GM18907 (cell line): ENCODE measurements at regions not wholly inside any gene's neighbourhood (a gene's known extent, or its start where the extent isn't known, plus 50 kb on each side); places are given as distances from the start of the nearest gene placed in this dataset.

Source experiments
- ATAC-seq: cut with Tn5 transposase; IDR thresholded peaks from one replicate; pipeline ENCODE4 v1.9.1; 2021; ENCODE audit warnings: mild to moderate bottlenecking, moderate library complexity; ENCODE audit not compliant: unreplicated experiment

DNA sequence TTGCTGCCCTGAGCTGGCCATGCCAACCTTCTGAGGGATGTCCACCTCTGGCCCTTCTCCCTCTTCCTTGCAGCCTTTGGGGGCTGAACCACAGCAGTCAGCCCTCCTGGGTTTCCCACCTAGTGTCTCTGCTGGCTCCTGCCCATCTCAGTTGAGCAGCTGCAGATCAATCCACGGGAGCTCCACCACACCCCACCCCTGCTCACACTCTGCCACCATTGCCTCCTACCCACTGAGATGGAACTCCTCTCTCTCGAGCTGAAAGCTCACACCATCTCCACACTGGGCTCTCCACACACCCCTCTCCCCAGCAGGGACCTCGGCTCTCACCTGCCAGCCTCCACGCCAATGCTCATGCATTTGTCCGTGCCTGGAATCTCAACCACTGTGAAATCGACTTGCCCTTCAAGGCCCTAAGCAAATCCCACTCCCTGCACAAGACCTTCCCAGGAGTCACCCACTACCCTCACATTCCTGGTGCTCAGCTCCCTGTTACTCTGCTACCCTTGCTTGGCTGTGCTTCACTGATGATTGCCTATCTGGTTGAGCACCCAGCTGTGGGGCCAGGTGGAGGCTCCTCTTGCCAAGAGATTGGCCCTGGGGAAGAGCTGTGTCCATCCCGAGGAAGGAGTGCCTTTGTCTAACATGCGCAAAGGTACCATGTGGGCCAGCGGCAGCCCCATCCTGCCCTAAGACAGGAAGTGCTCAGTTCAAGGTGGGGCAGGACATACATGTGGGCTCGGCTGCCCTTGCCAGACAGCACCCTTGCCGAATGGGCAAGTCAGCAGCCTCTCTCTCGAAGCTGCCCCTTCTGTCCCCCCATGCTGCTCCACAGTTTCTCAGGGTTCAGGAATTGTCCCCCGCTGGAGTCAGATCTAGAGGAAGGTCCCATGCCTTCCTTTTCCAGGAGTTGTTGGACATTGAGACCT is 208.7 kb downstream of the CYP26B1 start:
- ATAC-seq, result no peak

DNA sequence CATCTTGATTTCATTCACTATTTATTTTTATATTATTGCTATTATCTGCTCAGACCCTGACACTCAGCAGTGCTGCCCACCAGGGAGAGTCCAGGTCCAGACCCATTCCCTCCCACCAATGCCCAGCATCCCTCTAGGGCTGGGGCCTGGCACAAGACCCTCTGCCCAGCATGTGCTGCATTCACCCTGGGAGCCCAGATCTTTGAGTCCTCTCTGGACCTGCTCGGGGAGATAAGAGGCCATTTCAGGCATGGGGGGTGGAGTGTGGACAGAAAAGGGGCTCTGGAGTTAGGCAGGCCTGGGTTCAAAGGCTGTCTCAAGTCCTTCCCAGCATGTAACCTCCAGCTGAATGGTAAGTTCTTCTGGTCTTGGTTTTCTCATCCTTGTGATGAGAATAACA is 209.6 kb downstream of the CYP26B1 start:
- no peak for ATAC-seq

DNA sequence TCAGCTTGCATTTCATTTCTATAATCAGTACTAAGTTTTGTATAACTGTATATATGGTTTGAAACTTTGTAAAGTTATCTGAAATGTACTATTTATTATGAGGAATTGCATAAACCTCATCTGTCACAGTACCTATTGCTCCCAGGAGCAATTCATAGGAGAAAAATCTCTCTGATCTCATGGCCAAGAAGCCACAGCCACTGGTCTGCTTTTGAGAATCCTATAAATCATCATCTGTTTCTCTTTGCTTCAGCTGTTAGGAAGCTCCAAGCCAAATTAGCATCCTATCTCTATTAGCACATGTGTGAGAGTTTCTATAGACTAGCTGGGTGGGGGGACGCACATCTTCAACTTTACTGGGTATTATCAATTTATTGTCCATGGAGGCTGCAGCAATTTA is 210.3 kb downstream of the CYP26B1 start:
- ATAC-seq, result no peak

DNA sequence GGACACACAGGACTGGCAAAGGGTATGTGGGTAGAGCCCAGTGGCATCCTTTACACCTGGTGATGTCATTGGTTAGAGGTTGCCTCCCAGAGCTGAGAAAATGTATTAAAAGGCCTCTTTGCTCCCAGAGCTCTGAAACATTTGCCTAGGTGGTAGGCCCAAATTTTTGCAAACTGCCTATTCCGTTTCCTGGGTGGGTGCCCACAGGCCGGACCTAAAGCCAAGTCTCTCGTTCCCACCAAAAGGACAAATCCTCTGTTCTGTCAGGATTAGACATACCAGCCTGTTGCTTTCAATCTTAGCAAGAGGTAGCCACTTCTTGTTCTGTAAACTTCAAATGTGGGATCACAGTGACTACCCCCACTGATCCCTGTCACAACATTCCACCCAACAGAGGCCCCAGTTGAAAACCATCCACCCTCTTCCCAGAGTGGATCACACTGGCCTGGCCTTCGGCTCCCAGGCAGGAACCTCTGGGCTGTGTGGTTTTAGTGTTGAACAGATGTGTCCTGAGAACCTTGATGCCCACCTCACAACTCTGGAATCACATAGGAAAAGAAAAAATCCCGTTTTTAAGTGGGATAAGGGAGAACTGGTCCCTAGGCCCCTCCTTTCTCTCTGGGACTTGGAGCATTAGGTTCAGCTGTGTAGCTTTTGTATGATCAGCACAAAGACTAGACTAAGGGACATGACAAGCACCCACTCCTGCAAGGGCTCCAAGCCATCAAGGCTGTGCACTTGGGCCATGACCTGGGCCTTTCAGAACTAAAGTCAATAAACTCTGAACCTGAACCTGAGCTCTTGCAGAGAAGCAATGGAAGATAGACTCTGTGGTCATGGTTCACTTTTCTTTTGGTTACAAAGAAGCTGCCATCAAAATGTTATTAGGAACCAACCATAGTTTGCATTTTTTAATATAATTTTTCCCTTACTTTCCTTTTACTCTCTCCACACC is 211.3 kb downstream of the CYP26B1 start:
- no peak for ATAC-seq

DNA sequence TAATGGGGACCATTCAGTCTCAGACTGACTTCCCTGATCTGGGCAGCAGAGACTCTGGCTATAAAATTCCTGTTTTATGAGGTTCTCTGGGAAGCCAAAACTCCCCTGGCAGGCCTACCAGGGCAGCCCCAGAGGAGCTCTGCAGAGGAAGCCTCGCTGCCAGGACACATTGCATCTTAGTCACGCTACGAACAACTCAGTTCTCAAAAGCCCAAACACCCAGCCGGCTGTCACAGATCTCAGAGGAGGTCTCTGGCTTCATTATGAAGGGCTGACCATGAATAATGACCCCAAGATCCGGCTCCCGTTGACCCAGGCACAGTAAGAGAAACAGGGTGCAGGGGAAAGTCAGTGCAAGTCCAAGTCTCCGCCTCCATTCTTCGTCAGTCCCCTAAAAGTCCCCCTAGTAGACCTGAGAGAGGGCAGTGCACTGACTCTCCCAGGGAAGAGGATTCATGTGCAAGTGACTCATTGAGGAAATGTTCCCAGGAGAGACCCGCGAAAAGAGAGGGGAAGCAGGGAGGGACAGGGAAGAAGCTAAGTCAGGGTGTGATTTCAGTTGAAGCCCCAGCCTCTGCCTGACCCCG is 212.3 kb downstream of the CYP26B1 start:
- no peak for ATAC-seq

DNA sequence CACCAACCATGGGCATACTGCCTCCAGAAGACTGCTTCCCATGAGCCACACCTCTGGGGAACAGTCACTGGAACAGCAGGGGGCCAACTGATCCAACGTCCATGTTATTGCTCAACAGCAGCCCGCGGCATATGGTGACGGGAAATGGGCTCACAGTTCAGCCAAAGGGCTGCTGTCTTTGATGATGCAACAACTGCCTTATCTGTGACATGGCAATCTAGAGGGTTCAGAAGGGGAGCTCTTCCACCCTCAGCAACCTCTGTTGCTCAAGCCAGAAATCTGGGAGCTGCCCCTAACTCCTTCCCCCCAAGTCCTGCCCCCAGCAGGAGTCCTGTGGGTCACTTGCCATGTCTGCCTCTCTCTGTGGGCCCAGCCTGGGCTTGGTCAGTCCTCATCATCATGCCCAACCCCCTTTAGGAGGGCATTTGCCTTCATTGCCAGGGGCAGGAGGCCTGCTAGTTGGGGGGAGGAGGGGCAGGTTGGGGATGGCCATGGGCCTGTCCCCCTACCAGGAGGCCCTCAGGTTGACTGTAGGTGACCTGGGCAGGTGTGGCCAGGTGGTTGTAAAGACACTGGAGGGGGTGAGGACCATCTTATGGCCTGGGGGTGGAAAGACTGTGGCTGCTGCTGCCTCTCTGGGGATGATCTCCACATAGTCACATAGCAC is 212.9 kb downstream of the CYP26B1 start:
- ATAC-seq, result no peak

DNA sequence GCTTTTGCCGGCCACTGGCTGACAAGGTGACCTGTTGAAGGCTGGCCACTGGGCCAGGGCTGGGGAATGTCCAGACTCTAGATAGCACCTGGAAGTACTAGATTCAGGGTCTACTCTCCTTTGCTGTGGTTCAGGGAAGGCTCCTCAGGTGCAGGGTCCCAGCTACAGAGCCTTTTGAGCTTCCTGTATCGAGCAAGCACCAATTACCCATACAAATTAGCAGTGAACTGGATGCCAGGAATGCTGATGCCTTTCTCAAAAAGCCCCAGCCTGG is 213.4 kb downstream of the CYP26B1 start:
- no peak for ATAC-seq

DNA sequence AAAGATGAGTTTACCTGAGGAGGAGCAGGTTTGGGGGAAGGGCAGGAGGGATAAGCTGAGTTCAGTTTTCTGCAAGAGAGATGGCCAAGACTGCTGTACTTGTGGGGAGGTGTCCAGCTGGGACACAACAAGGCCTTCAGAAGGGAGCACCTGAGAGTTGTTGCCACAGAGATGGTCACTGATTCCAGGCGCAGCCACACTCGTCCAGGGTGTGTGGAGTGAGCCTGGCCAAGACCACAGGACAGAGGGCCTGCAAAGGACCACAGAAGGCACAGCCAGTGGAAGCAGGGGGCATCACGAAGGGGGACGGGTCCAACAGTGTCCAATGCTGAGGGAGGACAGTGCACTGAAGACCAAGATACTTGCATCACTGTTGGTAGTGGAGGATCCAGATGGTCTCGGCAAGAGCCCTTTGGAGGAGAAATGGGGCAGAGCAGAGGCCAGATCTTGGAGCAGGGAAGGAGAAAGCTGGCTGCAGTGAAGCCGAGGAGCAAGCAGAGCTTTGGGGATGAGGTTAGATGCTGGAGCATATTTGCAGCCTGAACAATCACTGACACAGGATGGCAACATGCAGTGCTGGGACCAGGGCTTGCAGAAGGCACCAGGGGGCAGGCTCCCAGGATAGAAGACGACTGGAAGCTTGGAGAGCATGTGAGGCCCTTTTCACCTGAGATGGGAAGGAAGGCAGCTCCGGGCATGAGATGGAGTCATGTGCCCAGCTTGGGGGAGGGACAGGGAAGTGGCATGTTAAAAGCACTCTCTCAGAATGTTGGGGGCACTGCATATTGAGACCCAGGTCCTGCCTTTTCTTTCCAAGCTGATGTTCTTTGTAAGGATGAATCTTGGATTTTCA is 214.0 kb downstream of the CYP26B1 start:
- ATAC-seq, result no peak

DNA sequence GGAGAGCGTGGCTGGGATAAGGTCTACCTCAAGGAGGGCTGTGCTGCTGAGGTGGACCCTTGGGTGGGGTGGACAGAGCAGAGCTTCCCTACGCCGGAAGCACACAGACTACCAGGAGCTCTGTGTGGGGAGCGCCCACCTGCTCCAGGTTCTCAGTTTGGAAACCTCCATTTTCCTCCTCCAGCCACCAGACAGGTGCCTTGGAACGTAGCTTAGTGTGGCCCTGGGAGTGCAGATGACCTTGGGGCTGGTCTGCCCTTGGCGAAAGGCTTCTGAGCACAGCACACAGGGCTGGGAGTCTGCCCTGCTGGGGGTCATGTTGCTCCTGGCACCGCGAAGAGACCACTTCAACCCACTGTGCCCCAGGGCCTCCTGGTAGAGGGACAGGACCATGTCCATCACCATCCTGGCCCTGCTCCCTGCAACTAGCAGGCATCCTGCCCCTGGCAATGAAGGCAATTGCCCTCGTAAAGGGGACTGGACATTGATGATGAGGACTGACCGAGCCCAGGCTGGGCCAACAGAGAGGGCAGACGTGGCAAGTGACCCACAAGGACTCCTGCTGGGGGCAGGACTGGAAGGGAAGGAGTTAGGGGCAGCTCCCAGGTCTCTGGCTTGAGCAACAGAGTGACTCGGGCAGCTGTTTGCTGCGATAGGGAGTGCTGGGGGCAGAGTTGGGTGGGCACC is 214.7 kb downstream of the CYP26B1 start:
- no peak for ATAC-seq

DNA sequence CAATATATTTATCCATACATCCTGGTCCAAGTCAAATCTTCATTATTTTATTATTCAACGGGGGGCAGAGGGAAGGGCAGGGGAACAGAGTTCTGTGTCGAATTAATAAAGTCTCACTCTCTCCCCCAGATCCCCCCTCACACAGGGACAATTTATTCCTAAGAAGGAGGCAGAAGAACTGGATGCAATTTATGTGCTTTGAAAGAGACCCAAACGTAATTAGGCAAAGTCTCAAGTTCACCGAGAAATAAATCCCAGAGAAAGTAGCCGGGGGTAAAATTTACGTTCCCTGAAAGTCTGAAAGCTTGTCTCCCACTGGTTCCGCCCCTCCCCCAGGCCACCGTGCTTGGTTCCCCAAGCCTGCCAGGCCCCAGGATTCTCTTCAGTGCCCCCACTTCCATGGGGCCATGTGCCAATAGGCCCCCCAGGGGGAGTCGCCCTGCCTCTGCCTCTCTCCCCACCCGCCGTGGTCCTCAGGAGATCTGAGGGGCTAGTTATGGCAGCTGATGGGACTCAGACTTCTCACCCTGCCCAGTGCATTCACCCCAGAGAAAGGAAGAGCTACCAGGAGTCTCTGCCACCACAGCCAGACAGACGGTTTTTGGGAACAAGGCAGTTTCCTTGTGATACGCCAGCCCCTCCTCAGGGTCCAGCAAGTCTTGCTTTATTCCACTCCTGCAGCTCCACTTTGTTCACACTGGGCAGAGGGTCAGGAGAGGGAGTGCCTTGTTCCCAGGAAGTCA is 215.5 kb downstream of the CYP26B1 start:
- no peak for ATAC-seq

DNA sequence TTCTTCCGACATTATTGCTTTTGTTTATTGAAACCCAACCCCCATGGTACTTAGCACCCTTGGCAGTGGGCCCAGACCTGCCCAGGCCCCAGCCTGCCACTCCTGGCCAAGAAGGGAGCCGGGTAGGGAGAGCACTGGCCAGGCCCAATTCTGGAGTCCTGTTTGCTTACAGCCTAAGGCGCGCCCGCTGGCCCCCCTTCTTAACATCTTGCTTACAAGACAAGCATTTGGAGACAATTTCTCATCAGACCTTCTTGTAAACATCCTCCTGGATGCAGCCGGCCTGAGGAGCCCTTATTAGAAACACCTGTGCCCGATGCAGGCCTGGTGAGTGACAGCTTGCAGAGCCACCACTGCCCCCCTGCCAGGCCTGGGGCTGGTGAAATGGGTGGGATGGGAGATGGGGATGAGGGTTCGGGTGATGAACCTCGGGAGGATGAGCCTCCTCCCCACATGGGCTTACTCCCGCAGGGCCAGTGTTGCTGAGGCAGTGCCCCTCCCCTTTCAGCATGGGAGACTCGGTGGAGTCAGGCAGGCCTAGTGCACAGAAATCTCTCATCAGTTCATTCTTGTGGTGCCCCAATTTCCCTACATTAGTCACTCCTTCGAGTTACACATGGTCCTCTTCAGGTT is 217.5 kb downstream of the CYP26B1 start:
- no peak for ATAC-seq

DNA sequence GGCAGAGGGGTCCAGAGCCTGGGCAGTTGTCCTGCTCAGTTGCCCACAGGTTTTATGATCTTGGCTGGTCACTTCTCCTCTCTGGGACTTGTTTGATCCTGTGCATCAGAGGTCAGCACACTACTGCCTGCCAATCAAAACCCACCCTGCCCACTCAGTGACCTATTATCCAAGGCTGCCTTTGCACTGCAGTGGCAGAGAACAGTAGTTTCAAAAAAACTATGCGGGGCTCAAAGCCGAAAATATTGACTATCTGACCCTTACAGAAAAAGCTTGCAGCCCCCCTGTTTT is 218.2 kb downstream of the CYP26B1 start:
- no peak for ATAC-seq

DNA sequence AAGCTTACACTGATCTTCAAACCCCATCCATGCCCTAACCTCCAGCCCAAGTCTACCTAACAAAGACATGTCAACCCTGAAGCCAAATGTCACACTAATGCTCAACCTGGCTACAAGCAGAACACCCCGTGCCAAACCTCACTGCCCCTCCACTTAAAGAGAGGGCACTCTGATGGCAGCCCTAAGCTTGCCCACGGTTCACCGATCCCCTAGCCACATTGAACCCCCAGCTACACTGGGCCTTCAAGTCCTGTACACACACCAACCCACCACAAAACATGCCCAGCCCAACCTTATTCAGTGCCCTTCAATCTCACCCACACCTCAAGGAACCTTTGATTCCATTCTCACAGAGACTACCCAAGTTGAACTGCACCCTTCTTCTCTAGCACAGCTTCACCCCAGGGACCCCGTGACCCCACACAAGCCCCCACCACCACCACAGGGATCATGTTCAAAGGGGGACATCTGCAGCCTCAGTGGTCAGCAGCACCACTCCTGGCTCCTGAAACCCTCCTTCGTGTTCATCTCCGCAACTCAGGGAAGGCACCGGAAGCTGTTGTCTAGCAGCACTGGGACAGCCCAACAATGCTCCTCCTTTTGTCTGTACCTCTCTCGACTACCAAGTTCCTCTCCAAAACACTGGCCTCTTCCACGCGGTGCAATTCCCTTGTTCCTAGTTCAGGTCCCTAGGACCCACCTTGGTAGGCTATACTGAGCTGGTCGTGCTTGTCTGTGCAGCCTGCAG is 218.8 kb downstream of the CYP26B1 start:
- ATAC-seq, result no peak

DNA sequence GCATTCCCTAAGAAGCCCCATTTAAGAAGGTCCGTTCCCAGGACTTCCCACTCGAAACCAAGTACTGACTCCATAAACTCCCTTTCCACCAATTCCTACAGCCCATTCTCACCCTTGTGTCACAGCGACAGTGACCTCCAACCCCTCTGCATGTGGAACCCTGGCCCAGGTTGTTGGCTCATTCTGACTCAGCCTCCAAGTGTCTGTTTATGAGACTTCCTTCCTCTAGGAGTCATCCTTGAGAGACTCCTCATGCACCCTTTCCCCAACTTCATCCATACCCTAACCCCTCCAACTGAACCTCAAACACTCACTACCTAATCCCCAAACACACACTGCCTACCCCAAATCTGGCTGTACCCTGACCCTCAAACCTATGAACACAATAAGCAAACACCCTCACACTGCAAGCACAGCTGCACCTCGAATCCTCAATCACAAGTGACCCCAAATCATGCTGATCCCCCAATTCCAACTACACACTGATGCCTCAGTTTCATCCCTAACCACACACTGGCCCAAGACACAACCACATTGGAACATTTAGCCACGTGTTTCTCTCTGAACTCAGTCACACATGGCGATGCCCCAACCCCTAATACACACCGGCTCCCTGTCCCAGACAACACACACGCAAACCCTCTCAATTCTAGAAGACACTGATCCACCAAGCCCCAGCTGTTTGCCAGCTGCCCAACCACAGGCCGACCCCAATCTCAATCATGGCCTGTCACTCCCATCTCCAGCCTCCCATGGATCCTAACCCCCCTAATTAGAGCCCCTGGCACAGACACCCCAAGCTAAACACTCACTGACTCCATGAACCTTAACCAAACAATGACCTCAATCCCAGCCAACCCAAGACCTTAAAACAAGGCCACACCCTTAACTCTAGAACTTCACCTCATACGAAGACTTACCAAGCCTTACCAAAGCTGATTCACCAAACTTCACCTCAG is 219.6 kb downstream of the CYP26B1 start:
- no peak for ATAC-seq

DNA sequence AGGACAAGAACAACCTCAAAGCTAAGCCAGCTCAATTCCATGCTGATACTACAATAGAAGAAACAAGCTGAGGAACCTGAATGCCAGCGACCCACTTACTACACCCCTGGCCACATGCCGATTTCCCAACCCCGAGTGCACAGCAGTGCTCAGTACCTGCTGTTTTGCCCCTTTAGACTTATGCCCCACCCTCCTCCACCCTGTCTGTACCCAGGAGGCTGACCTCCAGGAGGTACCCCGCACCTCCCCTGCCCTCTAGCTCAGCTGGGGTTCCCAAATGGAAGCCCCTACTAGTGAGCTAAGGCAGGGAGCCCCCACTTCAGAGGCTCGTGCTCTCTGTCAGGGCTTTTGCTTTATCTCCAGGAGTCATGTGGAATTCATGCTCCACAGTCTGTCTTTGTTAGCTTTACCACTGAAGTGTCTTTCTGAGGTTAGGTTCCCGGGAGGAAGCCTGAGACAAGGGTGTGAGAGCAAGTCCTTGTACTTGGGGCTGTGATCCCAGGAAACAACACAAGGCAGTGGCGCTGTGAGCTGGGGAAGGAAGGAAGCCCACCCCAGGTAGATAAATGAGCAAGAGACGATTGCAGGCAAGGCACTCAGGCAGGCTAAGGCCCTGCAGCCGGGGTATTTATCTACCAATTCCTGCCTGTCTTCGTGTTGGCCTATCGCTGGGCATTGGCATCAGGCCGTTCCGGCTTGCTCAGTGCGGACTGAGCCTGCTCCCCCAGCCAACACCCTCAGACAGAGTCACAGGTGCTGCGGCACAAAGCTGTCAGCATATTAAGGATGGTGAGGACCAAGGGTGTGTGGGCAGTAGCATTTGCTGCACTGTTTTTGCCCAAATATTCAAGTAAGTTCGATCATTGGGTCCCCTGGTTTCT is 220.5 kb downstream of the CYP26B1 start:
- no peak for ATAC-seq

DNA sequence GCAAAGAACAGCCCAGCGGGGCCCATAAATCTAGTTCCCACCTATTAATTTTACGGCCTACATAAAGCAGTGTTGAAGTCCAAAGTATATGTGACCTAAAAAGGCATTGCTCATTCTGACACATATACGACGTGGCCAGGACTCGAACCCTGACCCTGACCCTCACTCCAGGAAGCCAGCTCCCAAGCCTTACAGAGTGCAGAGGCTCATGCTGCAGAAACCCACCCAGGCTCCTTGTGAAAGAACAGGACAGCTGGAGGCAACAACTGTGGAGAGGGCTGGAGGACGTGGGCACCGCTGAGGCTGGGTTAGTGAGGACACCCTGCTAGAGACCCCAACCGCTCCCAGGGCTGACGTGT is 221.6 kb downstream of the CYP26B1 start:
- ATAC-seq, result no peak
